ENCODE measurements at regions not wholly inside any gene's neighbourhood (a gene's known extent, or its start where the extent isn't known, plus 50 kb on each side); places are given as distances from the start of the nearest gene placed in this dataset.

DNA sequence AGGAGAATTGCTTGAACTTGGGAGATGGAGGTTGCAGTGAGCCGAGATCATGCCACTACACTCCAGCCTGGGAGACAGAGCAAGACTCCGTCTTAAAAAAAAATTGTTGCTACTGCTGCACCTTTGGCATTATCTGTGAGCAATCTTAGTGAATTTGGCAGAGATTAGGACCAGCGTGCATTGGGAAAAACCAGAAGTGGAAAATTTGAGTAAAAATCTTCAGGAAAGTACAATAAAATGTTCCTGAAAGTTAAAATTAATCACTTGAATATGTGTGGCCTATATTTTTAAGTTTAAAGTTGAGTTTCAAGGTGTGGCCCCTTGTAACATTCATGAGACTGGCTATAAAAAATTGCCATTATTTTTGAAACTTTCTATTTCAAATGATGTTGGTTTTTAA, 85.1 kb downstream of the SPRY1 start:
- no peaks in the 10 kb centered on the region for H3K27me3 ChIP-seq (ENCODE audit: control insufficient read depth, extremely low read depth, insufficient read depth, low read length)
- TF ChIP-seq CTCF (optimal IDR thresholded peaks at IDR 0.05 in 1 of 3, IDR thresholded peaks at IDR 0.05 in 1 of 3, conservative IDR thresholded peaks at IDR 0.05 in 1 of 3; ENCODE audit: extremely low read depth in 1 of 3, insufficient read depth in 2 of 3, low read length in 3 of 3) (no peak), EZH2 (IDR thresholded peaks at IDR 0.05; ENCODE audit: low read length) (no peak)
- DNase-seq (ENCODE audit: low read depth, low spot score) (no peak), FAIRE-seq (no peak)
- H3K4me3 ChIP-seq (ENCODE audit: control insufficient read depth in 2 of 3, extremely low read depth in 1 of 3, insufficient read depth in 2 of 3, low read depth in 1 of 3, low read length in 3 of 3), result no peak overlapping the region
- H3K9me1 ChIP-seq (ENCODE audit: control insufficient read depth, extremely low read depth, insufficient read depth, low read length), result no peaks in the 10 kb centered on the region
- no peaks in the 10 kb centered on the region for H3K79me2 ChIP-seq (ENCODE audit: control insufficient read depth, insufficient read depth, low read length)
- no peak overlapping the region for H3K4me2 ChIP-seq (ENCODE audit: control insufficient read depth, extremely low read depth, insufficient read depth, low read depth, low read length)
- H2AFZ ChIP-seq (ENCODE audit: control insufficient read depth, low read length), result no peak overlapping the region
- H3K4me1 ChIP-seq (ENCODE audit: control insufficient read depth, extremely low read depth, insufficient read depth, low read length), result peaks cover 11% of the 10 kb centered on the region
- H3K9me3 ChIP-seq (ENCODE audit: control insufficient read depth, low read depth, low read length), result no peaks in the 10 kb centered on the region
- no peaks in the 10 kb centered on the region for H4K20me1 ChIP-seq (ENCODE audit: control insufficient read depth, extremely low read depth, insufficient read depth, low read length)
- dilution Hi-C loops (cut with MboI; ENCODE audit: extremely low pct_ligation_motif_present, low sequenced_read_pairs), result no loop called here
- no peak overlapping the region for H3K9ac ChIP-seq (ENCODE audit: control insufficient read depth, extremely low read depth, insufficient read depth, low read length)
- no peak overlapping the region for H3K27ac ChIP-seq (ENCODE audit: control insufficient read depth, insufficient read depth, low read length)
- H3K36me3 ChIP-seq (ENCODE audit: control insufficient read depth in 2 of 2, extremely low read depth in 1 of 2, insufficient read depth in 2 of 2, low read length in 2 of 2), result no peaks in the 10 kb centered on the region

- no peak overlapping the region for H3K27ac ChIP-seq (ENCODE audit: control insufficient read depth, insufficient read depth, low read length)
- H3K79me2 ChIP-seq (ENCODE audit: control insufficient read depth, insufficient read depth, low read length), result no peaks in the 10 kb centered on the region
- H2AFZ ChIP-seq (ENCODE audit: control insufficient read depth, low read length), result no peak overlapping the region
- DNase-seq (ENCODE audit: low read depth, low spot score) (no peak), FAIRE-seq (no peak)
- no peaks in the 10 kb centered on the region for H3K9me1 ChIP-seq (ENCODE audit: control insufficient read depth, extremely low read depth, insufficient read depth, low read length)
- TF ChIP-seq EZH2 (IDR thresholded peaks at IDR 0.05; ENCODE audit: low read length), result no peak
- no peak for TF ChIP-seq CTCF (optimal IDR thresholded peaks at IDR 0.05 in 1 of 3, IDR thresholded peaks at IDR 0.05 in 1 of 3, conservative IDR thresholded peaks at IDR 0.05 in 1 of 3; ENCODE audit: extremely low read depth in 1 of 3, insufficient read depth in 2 of 3, low read length in 3 of 3)
- H4K20me1 ChIP-seq (ENCODE audit: control insufficient read depth, extremely low read depth, insufficient read depth, low read length), result no peaks in the 10 kb centered on the region
- no peaks in the 10 kb centered on the region for H3K36me3 ChIP-seq (ENCODE audit: control insufficient read depth in 2 of 2, extremely low read depth in 1 of 2, insufficient read depth in 2 of 2, low read length in 2 of 2)
- H3K4me2 ChIP-seq (ENCODE audit: control insufficient read depth, extremely low read depth, insufficient read depth, low read depth, low read length), result no peak overlapping the region
- dilution Hi-C loops (cut with MboI; ENCODE audit: extremely low pct_ligation_motif_present, low sequenced_read_pairs), result no loop called here
- no peaks in the 10 kb centered on the region for H3K27me3 ChIP-seq (ENCODE audit: control insufficient read depth, extremely low read depth, insufficient read depth, low read length)
- no peaks in the 10 kb centered on the region for H3K9me3 ChIP-seq (ENCODE audit: control insufficient read depth, low read depth, low read length)
- H3K4me3 ChIP-seq (ENCODE audit: control insufficient read depth in 2 of 3, extremely low read depth in 1 of 3, insufficient read depth in 2 of 3, low read depth in 1 of 3, low read length in 3 of 3), result no peak overlapping the region
- H3K4me1 ChIP-seq (ENCODE audit: control insufficient read depth, extremely low read depth, insufficient read depth, low read length), result peaks cover 19% of the 10 kb centered on the region
- H3K9ac ChIP-seq (ENCODE audit: control insufficient read depth, extremely low read depth, insufficient read depth, low read length), result no peak overlapping the region
Measured at GRCh38 chr4:123484291-123484926, 87.8 kb downstream of the SPRY1 start.
